Ascending aorta (tissue), 2 donors: ENCODE measurements at regions not wholly inside any gene's neighbourhood (a gene's known extent, or its start where the extent isn't known, plus 50 kb on each side); places are given as distances from the start of the nearest gene placed in this dataset.
"Not testable (repeated sequence)": the region's sequence is repeated elsewhere in the genome, so short reads cannot be mapped to it uniquely, and the experiment has no call there.

Source experiments
- DNase-seq, 2 donors: peaks; one replicate each; pipeline ENCODE4 v3.0.0-alpha.2; 2019; ENCODE audit warnings: low spot score in 2 of 2
- H3K27ac ChIP-seq, 2 donors: fragments of 200-600 bp; sonication (generic); one replicate each; pipeline ENCODE4 v1.5.1; 2016 to 2017; ENCODE audit warnings: mild to moderate bottlenecking in 1 of 2
- H3K27me3 ChIP-seq: fragments of 200-600 bp; sonication (generic); one replicate; pipeline ENCODE4 v1.5.1; 2017
- H3K36me3 ChIP-seq, 2 donors: fragments of 200-600 bp; sonication (generic); one replicate each; pipeline ENCODE4 v1.5.1; 2016
- H3K4me1 ChIP-seq, 2 donors: fragments of 200-600 bp; sonication (generic); one replicate each; pipeline ENCODE4 v1.5.1; 2016 to 2017; ENCODE audit warnings: mild to moderate bottlenecking in 1 of 2
- H3K4me3 ChIP-seq, 2 donors: fragments of 200-600 bp; sonication (generic); one replicate each; pipeline ENCODE4 v1.5.1; 2016 to 2017; ENCODE audit warnings: mild to moderate bottlenecking in 1 of 2
- H3K9me3 ChIP-seq, 2 donors: fragments of 200-600 bp; sonication (generic); one replicate each; pipeline ENCODE4 v1.5.1; 2016
- CTCF ChIP-seq, 3 experiments: fragments of 200-600 bp in 2 of 3; fragments of 450-650 bp in 1 of 3; sonication (generic) in 2 of 3; IDR thresholded peaks; one replicate each; pipeline ENCODE4 v1.5.1; 2016 to 2019; ENCODE audit warnings: antibody characterized with exemption in 3 of 3, mild to moderate bottlenecking in 1 of 3, moderate library complexity in 1 of 3
- intact Hi-C: fragments of 100-400 bp; cut with DNase I; formaldehyde crosslinking; loops from one replicate; pipeline ENCODE4 v1.15.1; 2023

DNA sequence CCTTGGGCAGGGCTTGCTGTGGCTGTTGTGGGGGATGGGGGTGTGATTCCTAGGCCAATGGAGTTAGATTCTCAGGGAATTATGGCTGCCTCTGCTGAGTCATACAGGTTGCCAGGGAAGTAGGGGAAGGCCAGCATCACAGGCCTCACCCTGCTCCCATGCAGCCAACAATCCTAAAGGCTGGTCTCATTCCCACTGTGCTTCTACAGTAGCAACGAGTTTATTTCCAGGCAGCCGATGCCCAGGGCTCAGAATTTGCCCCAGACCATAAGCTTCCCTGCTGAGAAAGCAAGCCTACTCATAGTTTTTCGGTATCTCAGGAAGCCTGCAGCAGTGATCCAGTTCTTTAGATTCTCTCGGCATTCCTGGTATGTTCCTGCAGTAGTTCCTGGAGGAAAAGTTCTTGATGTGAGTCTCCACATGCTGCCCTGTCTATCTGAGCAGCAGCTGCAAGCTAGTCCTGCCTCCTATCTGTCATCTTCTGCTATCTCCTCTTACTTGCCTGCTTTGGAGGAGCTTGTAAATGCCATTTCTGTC, 59.3 kb upstream of the SELENOP start:
- intact Hi-C loops = no loop called here
- H3K27ac ChIP-seq = no peak overlapping the region
- no peaks in the 10 kb centered on the region for H3K4me1 ChIP-seq
- H3K4me3 ChIP-seq = no peak overlapping the region
- no peak for TF ChIP-seq CTCF (IDR thresholded peaks at IDR 0.05)
- H3K9me3 ChIP-seq = peaks cover 0 to 5% of the 10 kb centered on the region in 2 donors
- H3K36me3 ChIP-seq = no peaks in the 10 kb centered on the region
- DNase-seq = no peak
- H3K27me3 ChIP-seq = no peaks in the 10 kb centered on the region

- intact Hi-C loops, H3K27me3 ChIP-seq, H3K9me3 ChIP-seq, H3K4me1 ChIP-seq, H3K27ac ChIP-seq, DNase-seq, H3K36me3 ChIP-seq, H3K4me3 ChIP-seq: not testable (repeated sequence)
Measured at GRCh38 chr5:42868417-42868816, 56.7 kb upstream of the SELENOP start.

GRCh38 chr5:42864749-42865148, 53.1 kb upstream of the SELENOP start:
- H3K27ac ChIP-seq, DNase-seq, H3K9me3 ChIP-seq, intact Hi-C loops, H3K4me1 ChIP-seq, H3K27me3 ChIP-seq, H3K36me3 ChIP-seq, H3K4me3 ChIP-seq: not testable (repeated sequence)
